A673 (cell line): ENCODE measurements at regions not wholly inside any gene's neighbourhood (a gene's known extent, or its start where the extent isn't known, plus 50 kb on each side); places are given as distances from the start of the nearest gene placed in this dataset.

ENCODE experiments used
- BruUV-seq: library from RNA; stranded (reverse); fragments of 400-500 nt; replicated peaks from 2 replicates; lab custom pipeline; 2021; lab: Mats Ljungman, UMichigan
- CTCF ChIA-PET: fragments of 300-600 bp; sonication (Branson Sonifier 250); formaldehyde crosslinking; loops from one replicate; lab custom pipeline; 2022; ENCODE audit warnings: antibody characterized with exemption; lab: Charles Lee
- POLR2A ChIA-PET: fragments of 300-600 bp; sonication (Branson Sonifier 250); formaldehyde crosslinking; loops from one replicate; lab custom pipeline; 2022; ENCODE audit warnings: antibody characterized with exemption; ENCODE audit not compliant: low non-redundant PET; lab: Charles Lee
- DNase-seq: peaks from one replicate; pipeline ENCODE4 v3.0.0-alpha.2; 2015; ENCODE audit warnings: low spot score
- H3K27ac ChIP-seq: fragments of 200-600 bp; sonication (generic); 2 replicates; pipeline ENCODE4 v1.5.1; 2016; ENCODE audit warnings: mixed run types, low read depth, mild to moderate bottlenecking, mixed read lengths, antibody characterized with exemption, low read length; ENCODE audit not compliant: poor library complexity, severe bottlenecking
- H3K27me3 ChIP-seq: fragments of 200-600 bp; sonication (generic); replicated peaks from 2 replicates; pipeline ENCODE4 v1.6.1; 2017; ENCODE audit warnings: mixed run types, low read depth, mild to moderate bottlenecking, mixed read lengths, antibody characterized with exemption, low read length; ENCODE audit not compliant: insufficient read depth, poor library complexity
- H3K36me3 ChIP-seq: fragments of 200-600 bp; sonication (generic); 2 replicates; pipeline ENCODE4 v1.6.1; 2016; ENCODE audit warnings: mixed run types, mild to moderate bottlenecking, mixed read lengths, antibody characterized with exemption, low read length; ENCODE audit not compliant: insufficient read depth, poor library complexity, severe bottlenecking
- H3K4me1 ChIP-seq: fragments of 200-600 bp; sonication (generic); 2 replicates; pipeline ENCODE4 v1.6.1; 2017; ENCODE audit warnings: mixed run types, mild to moderate bottlenecking, mixed read lengths, antibody characterized with exemption, low read length; ENCODE audit not compliant: insufficient read depth, poor library complexity, severe bottlenecking
- H3K4me3 ChIP-seq: fragments of 200-600 bp; sonication (generic); 2 replicates; pipeline ENCODE4 v1.5.1; 2016; ENCODE audit warnings: low read depth, mixed run types, mild to moderate bottlenecking, mixed read lengths, low read length; ENCODE audit not compliant: poor library complexity, severe bottlenecking
- H3K9me3 ChIP-seq: fragments of 200-600 bp; sonication (generic); 2 replicates; pipeline ENCODE4 v1.6.1; 2016; ENCODE audit warnings: mixed run types, low read depth, mild to moderate bottlenecking, mixed read lengths, antibody characterized with exemption, low read length; ENCODE audit not compliant: poor library complexity, severe bottlenecking
- CTCF ChIP-seq: fragments of 300-800, 200-600 bp; sonication (generic); conservative IDR thresholded peaks from 2 replicates; pipeline ENCODE4 v1.5.1; 2017; ENCODE audit warnings: low read depth, mild to moderate bottlenecking, antibody characterized with exemption, low read length, moderate library complexity, mixed read lengths
- EZH2 ChIP-seq: fragments of 200-600 bp; sonication (generic); IDR thresholded peaks from 2 replicates; pipeline ENCODE4 v1.6.1; 2017; ENCODE audit warnings: borderline replicate concordance, low read depth, mild to moderate bottlenecking, mixed read lengths, antibody characterized with exemption, low read length; ENCODE audit not compliant: poor library complexity, severe bottlenecking
- intact Hi-C: fragments of 100-400 bp; cut with micrococcal nuclease; formaldehyde crosslinking; loops from one replicate; pipeline ENCODE4 v1.10.0; 2022; ENCODE audit not compliant: unreplicated experiment

- no peaks in the 10 kb centered on the region for H3K4me1 ChIP-seq
- ChIA-PET POLR2A (no interaction called here), CTCF (no interaction called here)
- H3K9me3 ChIP-seq = no peaks in the 10 kb centered on the region
- intact Hi-C loops = no loop called here
- BruUV-seq = no TSS peak
- no peaks in the 10 kb centered on the region for H3K36me3 ChIP-seq
- no peak overlapping the region for H3K4me3 ChIP-seq
- DNase-seq = no peak
- H3K27me3 ChIP-seq = peaks cover 59% of the 10 kb centered on the region
- H3K27ac ChIP-seq = no peak overlapping the region
- TF ChIP-seq CTCF (no peak), EZH2 (no peak)
Measured at GRCh38 chr6:135774006-135774405, 77.5 kb upstream of the PDE7B start.

- no TSS peak for BruUV-seq
- Histone ChIP-seq H3K27ac (no peak overlapping the region), H3K9me3 (no peaks in the 10 kb centered on the region), H3K4me3 (no peak overlapping the region), H3K27me3 (peaks cover 87% of the 10 kb centered on the region), H3K36me3 (no peaks in the 10 kb centered on the region), H3K4me1 (no peaks in the 10 kb centered on the region)
- intact Hi-C loops = no loop called here
- POLR2A ChIA-PET = no interaction called here
- no peak for DNase-seq
- no peak for TF ChIP-seq CTCF
- TF ChIP-seq EZH2 = no peak
- CTCF ChIA-PET = no interaction called here
Measured at GRCh38 chr6:135779213-135779612, 72.3 kb upstream of the PDE7B start.

- Histone ChIP-seq H3K36me3 (no peaks in the 10 kb centered on the region), H3K27me3 (peaks cover 86% of the 10 kb centered on the region), H3K4me1 (no peaks in the 10 kb centered on the region), H3K27ac (no peak overlapping the region), H3K4me3 (no peak overlapping the region), H3K9me3 (no peaks in the 10 kb centered on the region)
- intact Hi-C loops = no loop called here
- ChIA-PET POLR2A (no interaction called here), CTCF (no interaction called here)
- no TSS peak for BruUV-seq
- TF ChIP-seq CTCF (no peak), EZH2 (no peak)
- no peak for DNase-seq
Measured at GRCh38 chr6:135780326-135780725, 71.2 kb upstream of the PDE7B start.
